GM12873 (cell line): ENCODE measurements at regions not wholly inside any gene's neighbourhood (a gene's known extent, or its start where the extent isn't known, plus 50 kb on each side); places are given as distances from the start of the nearest gene placed in this dataset.

Experiments
- CTCF ChIP-seq: IDR thresholded peaks from 2 replicates; pipeline ENCODE4 v1.5.1; 2012; ENCODE audit warnings: low read depth, mild to moderate bottlenecking, moderate library complexity, low read length, control low read depth; ENCODE audit not compliant: insufficient read depth; ENCODE audit errors: missing control alignments

GRCh38 chr6:3957321-3957720 is 108.1 kb downstream of the FAM50B start:
- no peak for TF ChIP-seq CTCF

GRCh38 chr6:3958255-3958654 is 109.1 kb downstream of the FAM50B start:
- TF ChIP-seq CTCF, result no peak

- no peak for TF ChIP-seq CTCF
Observed at GRCh38 chr6:3959385-3959784, 110.2 kb downstream of the FAM50B start.

GRCh38 chr6:3960754-3961361 is 111.7 kb downstream of the FAM50B start:
- no peak for TF ChIP-seq CTCF

GRCh38 chr6:3961581-3962215 is 112.5 kb downstream of the FAM50B start:
- no peak for TF ChIP-seq CTCF

- no peak for TF ChIP-seq CTCF
Observed at GRCh38 chr6:3962291-3963280, 113.4 kb downstream of the FAM50B start.

- TF ChIP-seq CTCF, result no peak
Observed at GRCh38 chr6:3963426-3963825, 114.3 kb downstream of the FAM50B start.
